OCI-LY1 (cell line): ENCODE measurements at regions not wholly inside any gene's neighbourhood (a gene's known extent, or its start where the extent isn't known, plus 50 kb on each side); places are given as distances from the start of the nearest gene placed in this dataset.

ENCODE experiments used
- H2AFZ ChIP-seq: fragments of 200-600 bp; sonication (generic), shearing (Covaris generic); 2 replicates; pipeline ENCODE4 v1.6.0; 2014; ENCODE audit warnings: antibody characterized with exemption, mild to moderate bottlenecking, low read length
- H3F3A ChIP-seq: fragments of 200-600 bp; sonication (generic), shearing (Covaris generic); 2 replicates; pipeline ENCODE4 v1.6.0; 2014; ENCODE audit warnings: mild to moderate bottlenecking, antibody characterized with exemption, low read length, moderate library complexity; ENCODE audit not compliant: insufficient read depth
- H3K27ac ChIP-seq: fragments of 200-600 bp; sonication (generic); 2 replicates; pipeline ENCODE4 v1.5.1; 2014; ENCODE audit warnings: low read length, mixed run types, mild to moderate bottlenecking, low read depth; ENCODE audit not compliant: poor library complexity, severe bottlenecking
- H3K27me3 ChIP-seq: fragments of 200-600 bp; sonication (generic); 2 replicates; pipeline ENCODE4 v1.6.0; 2014; ENCODE audit warnings: antibody characterized with exemption, mild to moderate bottlenecking, low read length, moderate library complexity; ENCODE audit not compliant: insufficient read depth
- H3K36me3 ChIP-seq: fragments of 200-600 bp; sonication (generic); 2 replicates; pipeline ENCODE4 v1.6.1; 2014; ENCODE audit warnings: mild to moderate bottlenecking, antibody characterized with exemption, low read length, moderate library complexity, mixed read lengths; ENCODE audit not compliant: insufficient read depth
- H3K4me1 ChIP-seq: fragments of 200-600 bp; sonication (generic); 2 replicates; pipeline ENCODE4 v1.5.1; 2014; ENCODE audit warnings: mild to moderate bottlenecking, low read length, moderate library complexity; ENCODE audit not compliant: insufficient read depth, severe bottlenecking
- H3K4me2 ChIP-seq: fragments of 200-600 bp; sonication (generic), shearing (Covaris generic); 2 replicates; pipeline ENCODE4 v1.6.1; 2014; ENCODE audit warnings: low read length
- H3K4me3 ChIP-seq: fragments of 200-600 bp; sonication (generic); 2 replicates; pipeline ENCODE4 v1.5.1; 2014; ENCODE audit warnings: low read length, low read depth, mild to moderate bottlenecking, mixed read lengths; ENCODE audit not compliant: poor library complexity, severe bottlenecking
- H3K79me2 ChIP-seq: fragments of 200-600 bp; shearing (Covaris generic); 2 replicates; pipeline ENCODE4 v1.6.1; 2016; ENCODE audit warnings: mixed run types, low read length, mixed read lengths; ENCODE audit not compliant: insufficient read depth
- H3K9ac ChIP-seq: fragments of 200-600 bp; sonication (generic), shearing (Covaris generic); 2 replicates; pipeline ENCODE4 v1.6.1; 2014; ENCODE audit warnings: mild to moderate bottlenecking, low read length, mixed read lengths
- H3K9me2 ChIP-seq: fragments of 200-600 bp; sonication (generic), shearing (Covaris generic); 2 replicates; pipeline ENCODE4 v1.6.1; 2014; ENCODE audit warnings: low read depth, mild to moderate bottlenecking, low read length, mixed read lengths
- H3K9me3 ChIP-seq: fragments of 200-600 bp; shearing (Covaris generic); 2 replicates; pipeline ENCODE4 v1.6.1; 2014; ENCODE audit warnings: low read length, mixed read lengths
- H4K20me1 ChIP-seq: fragments of 200-600 bp; sonication (generic), shearing (Covaris generic); 2 replicates; pipeline ENCODE4 v1.6.0; 2016; ENCODE audit warnings: mild to moderate bottlenecking, low read length; ENCODE audit not compliant: insufficient read depth
- EZH2 ChIP-seq: fragments of 200-600 bp; sonication (generic), shearing (Covaris generic); IDR thresholded peaks from 2 replicates; pipeline ENCODE4 v1.8.0; 2017; ENCODE audit warnings: borderline replicate concordance, mixed run types, mild to moderate bottlenecking, antibody characterized with exemption, low read length, moderate library complexity, mixed read lengths
- TF ChIP-seq, protein P1 (sequence below): fragments of 200-600 bp; sonication (generic), shearing (Covaris generic); IDR thresholded peaks from 2 replicates; pipeline ENCODE4 v1.5.1; 2017; ENCODE audit warnings: mild to moderate bottlenecking, antibody characterized with exemption, low read length, moderate library complexity, mixed read lengths

DNA sequence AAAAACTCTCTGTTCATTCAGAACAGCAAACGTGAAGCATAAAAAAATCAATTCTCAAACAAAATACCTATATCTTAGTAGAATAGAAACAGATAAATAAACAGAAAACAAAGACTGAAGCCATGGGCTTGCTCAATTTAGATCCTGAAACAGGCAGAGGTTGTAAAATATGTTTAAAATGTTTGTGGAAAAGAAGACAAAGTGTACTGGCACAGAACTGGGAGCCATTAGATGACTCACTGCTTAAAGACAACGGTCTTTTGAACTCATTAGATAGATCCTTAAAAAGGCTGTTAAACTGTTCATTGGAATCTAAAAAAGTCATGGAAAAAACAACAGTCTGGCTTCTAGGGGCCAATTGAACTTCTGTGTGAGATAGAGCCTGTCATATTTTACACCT, 247.0 kb upstream of the NDST4 start:
- Histone ChIP-seq H3K4me1 (no peaks in the 10 kb centered on the region), H3K9me3 (no peaks in the 10 kb centered on the region), H2AFZ (no peak overlapping the region), H3F3A (no peaks in the 10 kb centered on the region), H3K9me2 (no peaks in the 10 kb centered on the region), H3K27ac (no peak overlapping the region), H3K79me2 (no peaks in the 10 kb centered on the region), H3K9ac (no peak overlapping the region), H3K4me3 (no peak overlapping the region), H3K27me3 (no peaks in the 10 kb centered on the region), H3K36me3 (no peaks in the 10 kb centered on the region), H4K20me1 (no peaks in the 10 kb centered on the region), H3K4me2 (no peak overlapping the region)
- TF ChIP-seq, protein P1, sequence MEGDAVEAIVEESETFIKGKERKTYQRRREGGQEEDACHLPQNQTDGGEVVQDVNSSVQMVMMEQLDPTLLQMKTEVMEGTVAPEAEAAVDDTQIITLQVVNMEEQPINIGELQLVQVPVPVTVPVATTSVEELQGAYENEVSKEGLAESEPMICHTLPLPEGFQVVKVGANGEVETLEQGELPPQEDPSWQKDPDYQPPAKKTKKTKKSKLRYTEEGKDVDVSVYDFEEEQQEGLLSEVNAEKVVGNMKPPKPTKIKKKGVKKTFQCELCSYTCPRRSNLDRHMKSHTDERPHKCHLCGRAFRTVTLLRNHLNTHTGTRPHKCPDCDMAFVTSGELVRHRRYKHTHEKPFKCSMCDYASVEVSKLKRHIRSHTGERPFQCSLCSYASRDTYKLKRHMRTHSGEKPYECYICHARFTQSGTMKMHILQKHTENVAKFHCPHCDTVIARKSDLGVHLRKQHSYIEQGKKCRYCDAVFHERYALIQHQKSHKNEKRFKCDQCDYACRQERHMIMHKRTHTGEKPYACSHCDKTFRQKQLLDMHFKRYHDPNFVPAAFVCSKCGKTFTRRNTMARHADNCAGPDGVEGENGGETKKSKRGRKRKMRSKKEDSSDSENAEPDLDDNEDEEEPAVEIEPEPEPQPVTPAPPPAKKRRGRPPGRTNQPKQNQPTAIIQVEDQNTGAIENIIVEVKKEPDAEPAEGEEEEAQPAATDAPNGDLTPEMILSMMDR: no peak
- no peak for TF ChIP-seq EZH2

DNA sequence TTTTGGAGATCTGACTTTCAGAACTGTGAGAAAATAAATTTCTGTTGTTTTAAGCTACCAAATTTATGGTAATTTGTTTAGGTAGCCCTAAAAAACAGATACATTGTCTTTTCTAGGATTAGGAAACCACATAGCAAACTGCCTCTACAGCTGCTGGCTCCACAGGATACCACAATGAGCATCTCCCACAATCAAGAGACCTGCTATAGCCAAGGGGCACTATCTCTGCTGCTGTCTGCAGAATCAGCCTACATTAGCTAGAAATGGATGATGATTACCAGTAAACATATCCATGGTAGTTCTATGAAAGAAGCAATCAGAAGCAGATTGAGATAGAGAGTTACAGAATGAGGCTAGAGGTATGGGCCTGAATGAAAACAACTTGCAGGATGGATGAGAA, 244.4 kb upstream of the NDST4 start:
- Histone ChIP-seq H3F3A (no peaks in the 10 kb centered on the region), H3K36me3 (no peaks in the 10 kb centered on the region), H3K27ac (no peak overlapping the region), H2AFZ (no peak overlapping the region), H3K9ac (no peak overlapping the region), H4K20me1 (no peaks in the 10 kb centered on the region), H3K9me3 (no peaks in the 10 kb centered on the region), H3K4me1 (no peaks in the 10 kb centered on the region), H3K9me2 (no peaks in the 10 kb centered on the region), H3K79me2 (no peaks in the 10 kb centered on the region), H3K27me3 (no peaks in the 10 kb centered on the region), H3K4me3 (no peak overlapping the region), H3K4me2 (no peak overlapping the region)
- TF ChIP-seq, protein P1: no peak
- TF ChIP-seq EZH2: no peak

DNA sequence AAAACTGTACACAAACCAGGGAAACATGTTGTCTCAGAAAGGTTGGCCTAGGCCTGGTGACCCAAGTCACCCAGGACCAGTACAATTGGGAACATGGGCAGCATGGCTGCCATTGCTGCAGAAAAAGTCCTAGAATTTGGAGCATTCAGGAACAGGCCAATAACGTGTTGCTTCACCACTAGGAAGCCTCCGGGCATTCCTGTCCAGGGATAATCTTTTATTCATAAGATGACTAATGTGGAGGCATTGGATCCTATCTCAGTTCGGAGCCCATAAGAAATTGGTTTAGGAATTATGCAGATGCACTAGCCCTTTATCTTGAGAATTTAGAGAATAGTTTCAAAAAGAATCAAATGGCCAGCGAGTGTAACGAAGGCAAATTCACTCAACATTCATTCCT, 242.8 kb upstream of the NDST4 start:
- Histone ChIP-seq H3K9ac (no peak overlapping the region), H3K4me1 (no peaks in the 10 kb centered on the region), H3K4me3 (no peak overlapping the region), H3K9me3 (no peaks in the 10 kb centered on the region), H3K79me2 (no peaks in the 10 kb centered on the region), H3K27ac (no peak overlapping the region), H3K9me2 (no peaks in the 10 kb centered on the region), H3K27me3 (no peaks in the 10 kb centered on the region), H2AFZ (no peak overlapping the region), H4K20me1 (no peaks in the 10 kb centered on the region), H3K36me3 (no peaks in the 10 kb centered on the region), H3F3A (no peaks in the 10 kb centered on the region), H3K4me2 (no peak overlapping the region)
- TF ChIP-seq, protein P1: no peak
